Posterior cingulate gyrus (tissue), 11 donors: ENCODE measurements at regions not wholly inside any gene's neighbourhood (a gene's known extent, or its start where the extent isn't known, plus 50 kb on each side); places are given as distances from the start of the nearest gene placed in this dataset.

ENCODE experiments used
- DNase-seq, 10 donors: peaks; one replicate each; pipeline versions ENCODE4 v3.0.0 to v3.0.0-alpha.2; 2020 to 2021; ENCODE audit warnings: mixed read lengths in 3 of 10
- intact Hi-C: fragments of 100-400 bp; cut with DNase I; formaldehyde crosslinking; loops from one replicate; pipeline ENCODE4 v1.15.1; 2023

- intact Hi-C loops: no loop called here
- DNase-seq: no peak
Measured at GRCh38 chr13:50339271-50339670, 324.0 kb downstream of the KCNRG start.

- no peak for DNase-seq
- intact Hi-C loops: no loop called here
Measured at GRCh38 chr13:50340146-50340545, 324.9 kb downstream of the KCNRG start.

- peak in 1 of 10 donors; percentile 84 for DNase-seq
- intact Hi-C loops: no loop called here
Measured at GRCh38 chr13:50340551-50341287, 325.5 kb downstream of the KCNRG start.

- no peak for DNase-seq
- intact Hi-C loops: no loop called here
Measured at GRCh38 chr13:50341526-50341925, 326.3 kb downstream of the KCNRG start.

- intact Hi-C loops: no loop called here
- no peak for DNase-seq
Measured at GRCh38 chr13:50344717-50345116, 329.5 kb downstream of the KCNRG start.

GRCh38 chr13:50345804-50346203 is 330.6 kb downstream of the KCNRG start:
- intact Hi-C loops: no loop called here
- no peak for DNase-seq

GRCh38 chr13:50348371-50348770 is 333.1 kb downstream of the KCNRG start:
- no peak for DNase-seq
- intact Hi-C loops: no loop called here

GRCh38 chr13:50352720-50353480 is 337.7 kb downstream of the KCNRG start:
- DNase-seq: no peak
- intact Hi-C loops: no loop called here

GRCh38 chr13:50353651-50354415 is 338.6 kb downstream of the KCNRG start:
- DNase-seq: no peak
- intact Hi-C loops: no loop called here

GRCh38 chr13:50355797-50356196 is 340.6 kb downstream of the KCNRG start:
- intact Hi-C loops: no loop called here
- no peak for DNase-seq

GRCh38 chr13:50357136-50357535 is 341.9 kb downstream of the KCNRG start:
- intact Hi-C loops: no loop called here
- no peak for DNase-seq

GRCh38 chr13:50357586-50358118 is 342.4 kb downstream of the KCNRG start:
- no peak for DNase-seq
- intact Hi-C loops: no loop called here

GRCh38 chr13:50358231-50359040 is 343.2 kb downstream of the KCNRG start:
- intact Hi-C loops: no loop called here
- no peak for DNase-seq

- no peak for DNase-seq
- intact Hi-C loops: no loop called here
Measured at GRCh38 chr13:50359041-50359367, 343.8 kb downstream of the KCNRG start.

- intact Hi-C loops: no loop called here
- no peak for DNase-seq
Measured at GRCh38 chr13:50359779-50360178, 344.5 kb downstream of the KCNRG start.

- intact Hi-C loops: no loop called here
- DNase-seq: no peak
Measured at GRCh38 chr13:50360637-50361036, 345.4 kb downstream of the KCNRG start.

GRCh38 chr13:50361282-50361681 is 346.0 kb downstream of the KCNRG start:
- intact Hi-C loops: no loop called here
- no peak for DNase-seq

GRCh38 chr13:50365408-50366391 is 350.5 kb downstream of the KCNRG start:
- DNase-seq: no peak
- intact Hi-C loops: no loop called here

GRCh38 chr13:50366488-50367174 is 351.4 kb downstream of the KCNRG start:
- DNase-seq: no peak
- intact Hi-C loops: no loop called here
